WTC11 (cell line): ENCODE measurements at regions not wholly inside any gene's neighbourhood (a gene's known extent, or its start where the extent isn't known, plus 50 kb on each side); places are given as distances from the start of the nearest gene placed in this dataset.
"Not testable (repeated sequence)": the region's sequence is repeated elsewhere in the genome, so short reads cannot be mapped to it uniquely, and the experiment has no call there.

Experiments used
- ATAC-seq: fragments of 200-7000 bp; cut with Tn5 transposase; 2 replicates; pipeline ENCODE4 v1.10.0; 2021; ENCODE audit warnings: mild to moderate bottlenecking, moderate library complexity
- CTCF ChIA-PET: fragments of 300-600 bp; sonication (Branson Sonifier 250); formaldehyde crosslinking; loops from one replicate; lab custom pipeline; 2021; ENCODE audit warnings: antibody characterized with exemption; lab: Charles Lee
- POLR2A ChIA-PET: fragments of 350-600 bp; sonication (Branson Sonifier 250); formaldehyde crosslinking; loops from one replicate; lab custom pipeline; 2021; ENCODE audit warnings: antibody characterized with exemption; lab: Charles Lee
- DNase-seq: peaks from one replicate; pipeline ENCODE4 v3.0.0; 2021; ENCODE audit warnings: low spot score
- H3K27ac Mint-ChIP-seq: 2 replicates; pipeline ENCODE4 v1.8.0; 2021; ENCODE audit warnings: mixed read lengths
- H3K27me3 Mint-ChIP-seq: 2 replicates; pipeline ENCODE4 v1.8.0; 2021; ENCODE audit warnings: low read depth, mild to moderate bottlenecking, moderate library complexity, mixed read lengths
- H3K36me3 Mint-ChIP-seq: 2 replicates; pipeline ENCODE4 v1.8.0; 2021; ENCODE audit warnings: mixed read lengths
- H3K4me1 Mint-ChIP-seq: 2 replicates; pipeline ENCODE4 v1.8.0; 2022; ENCODE audit warnings: mixed read lengths
- H3K4me3 Mint-ChIP-seq: 2 replicates; pipeline ENCODE4 v1.8.0; 2021; ENCODE audit warnings: mild to moderate bottlenecking, moderate library complexity, mixed read lengths
- H3K9me3 Mint-ChIP-seq: 2 replicates; pipeline ENCODE4 v1.8.0; 2021; ENCODE audit warnings: mixed read lengths
- ATF2 ChIP-seq: sonication (generic); formaldehyde crosslinking; IDR thresholded peaks from 2 replicates; pipeline ENCODE4 v1.8.1; 2022; ENCODE audit warnings: low read depth, missing genetic modification reagents, borderline replicate concordance
- CREM ChIP-seq: sonication (generic); formaldehyde crosslinking; IDR thresholded peaks from 2 replicates; pipeline ENCODE4 v1.8.1; 2022; ENCODE audit warnings: mild to moderate bottlenecking, missing genetic modification reagents, moderate library complexity
- E2F4 ChIP-seq: sonication (generic); formaldehyde crosslinking; IDR thresholded peaks from 2 replicates; pipeline ENCODE4 v1.8.1; 2022; ENCODE audit warnings: low read depth, mild to moderate bottlenecking, moderate library complexity, missing genetic modification reagents, borderline replicate concordance
- ELF4 ChIP-seq: sonication (generic); formaldehyde crosslinking; IDR thresholded peaks from 2 replicates; pipeline ENCODE4 v1.8.1; 2022; ENCODE audit warnings: low read depth, mild to moderate bottlenecking, moderate library complexity, missing genetic modification reagents
- GABPB1 ChIP-seq: sonication (generic); formaldehyde crosslinking; IDR thresholded peaks from 2 replicates; pipeline ENCODE4 v1.8.1; 2023; ENCODE audit warnings: mild to moderate bottlenecking, missing genetic modification reagents
- MYBL2 ChIP-seq: sonication (generic); formaldehyde crosslinking; IDR thresholded peaks from 2 replicates; pipeline ENCODE4 v1.8.1; 2023; ENCODE audit warnings: mild to moderate bottlenecking, moderate library complexity, missing genetic modification reagents
- NFE2L1 ChIP-seq: sonication (generic); formaldehyde crosslinking; IDR thresholded peaks from 2 replicates; pipeline ENCODE4 v1.8.1; 2023; ENCODE audit warnings: missing genetic modification reagents
- NR2C2 ChIP-seq: sonication (generic); formaldehyde crosslinking; IDR thresholded peaks from 2 replicates; pipeline ENCODE4 v1.8.0; 2022; ENCODE audit warnings: mild to moderate bottlenecking, missing genetic modification reagents
- NR3C1 ChIP-seq: sonication (generic); formaldehyde crosslinking; conservative IDR thresholded peaks from 2 replicates; pipeline ENCODE4 v1.8.1; 2023; ENCODE audit warnings: low read depth, mild to moderate bottlenecking, missing genetic modification reagents
- PREB ChIP-seq: sonication (generic); formaldehyde crosslinking; IDR thresholded peaks from 2 replicates; pipeline ENCODE4 v1.8.1; 2022; ENCODE audit warnings: mild to moderate bottlenecking, missing genetic modification reagents, moderate library complexity, borderline replicate concordance
- RELA ChIP-seq: sonication (generic); formaldehyde crosslinking; IDR thresholded peaks from 2 replicates; pipeline ENCODE4 v1.8.1; 2022; ENCODE audit warnings: missing genetic modification reagents, mild to moderate bottlenecking, borderline replicate concordance
- SMAD4 ChIP-seq: sonication (generic); formaldehyde crosslinking; IDR thresholded peaks from 2 replicates; pipeline ENCODE4 v1.8.0; 2022; ENCODE audit warnings: mild to moderate bottlenecking, missing genetic modification reagents
- STAT6 ChIP-seq: sonication (generic); formaldehyde crosslinking; conservative IDR thresholded peaks from 2 replicates; pipeline ENCODE4 v1.8.1; 2023; ENCODE audit warnings: mild to moderate bottlenecking, low read depth, missing genetic modification reagents, moderate library complexity
- TCF7 ChIP-seq: sonication (generic); formaldehyde crosslinking; IDR thresholded peaks from 2 replicates; pipeline ENCODE4 v1.8.0; 2022; ENCODE audit warnings: mild to moderate bottlenecking, low read depth, missing genetic modification reagents, moderate library complexity
- TEAD4 ChIP-seq: sonication (generic); formaldehyde crosslinking; IDR thresholded peaks from 2 replicates; pipeline ENCODE4 v1.8.0; 2022; ENCODE audit warnings: mild to moderate bottlenecking, missing genetic modification reagents
- ZNF281 ChIP-seq: sonication (generic); formaldehyde crosslinking; IDR thresholded peaks from 2 replicates; pipeline ENCODE4 v1.8.0; 2023; ENCODE audit warnings: mild to moderate bottlenecking, missing genetic modification reagents
- ZNF396 ChIP-seq: fragments of 250-450 bp; sonication (Bioruptor Pico); IDR thresholded peaks from 2 replicates; pipeline ENCODE4 v1.8.0; 2021; ENCODE audit warnings: mild to moderate bottlenecking, moderate library complexity, borderline replicate concordance
- ZNF425 ChIP-seq: fragments of 250-450 bp; sonication (Bioruptor Pico); conservative IDR thresholded peaks from 2 replicates; pipeline ENCODE4 v1.9.0; 2021; ENCODE audit warnings: mild to moderate bottlenecking
- ZNF512 ChIP-seq: sonication (generic); formaldehyde crosslinking; IDR thresholded peaks from 2 replicates; pipeline ENCODE4 v1.8.1; 2022; ENCODE audit warnings: missing genetic modification reagents, borderline replicate concordance

- no peak overlapping the region for H3K27ac Mint-ChIP-seq
- no peak for ATAC-seq
- no peak for DNase-seq
- peaks cover 25% of the 10 kb centered on the region for H3K36me3 Mint-ChIP-seq
- CTCF ChIA-PET = no interaction called here
- no peak overlapping the region for H3K4me3 Mint-ChIP-seq
- peaks cover 28% of the 10 kb centered on the region for H3K9me3 Mint-ChIP-seq
- TF ChIP-seq SMAD4 (CRISPR knock-in tag) (no peak), ZNF425 (CRISPR knock-in tag) (no peak), NR2C2 (CRISPR knock-in tag) (no peak)
- peaks cover 6% of the 10 kb centered on the region; the same call in 1 of the 2 replicates for H3K4me1 Mint-ChIP-seq
- POLR2A ChIA-PET = no interaction called here
- H3K27me3 Mint-ChIP-seq = peaks cover 4% of the 10 kb centered on the region
Observed at GRCh38 chr6:78781001-78781400, 86.3 kb upstream of the IRAK1BP1 start.

GRCh38 chr6:78783366-78783765 lies 84.0 kb upstream of the IRAK1BP1 start:
- Mint-ChIP-seq H3K36me3 (peaks cover 25% of the 10 kb centered on the region), H3K9me3 (peaks cover 42% of the 10 kb centered on the region)
- POLR2A ChIA-PET, H3K4me3 Mint-ChIP-seq, CTCF ChIA-PET, H3K27me3 Mint-ChIP-seq, H3K4me1 Mint-ChIP-seq, ATAC-seq, H3K27ac Mint-ChIP-seq: not testable (repeated sequence)
- peak; percentile 22 for DNase-seq

- peaks cover 35% of the 10 kb centered on the region for H3K9me3 Mint-ChIP-seq
- ChIA-PET POLR2A (no interaction called here), CTCF (no interaction called here)
- DNase-seq (no peak), ATAC-seq (no peak)
- peaks cover 9% of the 10 kb centered on the region for H3K27me3 Mint-ChIP-seq
- H3K4me1 Mint-ChIP-seq = no peaks in the 10 kb centered on the region
- peaks cover 3% of the 10 kb centered on the region for H3K36me3 Mint-ChIP-seq
- H3K4me3 Mint-ChIP-seq = no peak overlapping the region
- no peak overlapping the region for H3K27ac Mint-ChIP-seq
- TF ChIP-seq CREM (CRISPR knock-in tag) (no peak), STAT6 (CRISPR knock-in tag) (no peak), PREB (CRISPR knock-in tag) (no peak), NR3C1 (CRISPR knock-in tag) (no peak), RELA (CRISPR knock-in tag) (no peak), TCF7 (CRISPR knock-in tag) (no peak), ZNF512 (CRISPR knock-in tag) (no peak), NFE2L1 (CRISPR knock-in tag) (no peak), E2F4 (CRISPR knock-in tag) (no peak), ZNF396 (no peak), ATF2 (no peak), MYBL2 (no peak), ELF4 (CRISPR knock-in tag) (no peak), GABPB1 (no peak), TEAD4 (no peak), ZNF281 (CRISPR knock-in tag) (no peak)
Observed at GRCh38 chr6:78797270-78797669, 70.1 kb upstream of the IRAK1BP1 start.
